AG09309 (cell line): ENCODE measurements at regions not wholly inside any gene's neighbourhood (a gene's known extent, or its start where the extent isn't known, plus 50 kb on each side); places are given as distances from the start of the nearest gene placed in this dataset.

Experiments
- DNase-seq: peaks from one replicate; pipeline ENCODE4 v3.0.0-alpha.2; 2010; ENCODE audit warnings: low read depth
- H3K4me3 ChIP-seq: 2 replicates; pipeline ENCODE4 v1.5.1; 2011; ENCODE audit warnings: mild to moderate bottlenecking, low read depth, low read length, moderate library complexity; ENCODE audit not compliant: control insufficient read depth
- TF ChIP-seq, protein P1 (sequence below): IDR thresholded peaks from 2 replicates; pipeline ENCODE4 v1.5.1; 2011; ENCODE audit warnings: mild to moderate bottlenecking, low read depth, low read length, inconsistent platforms; ENCODE audit not compliant: insufficient read depth, control insufficient read depth; ENCODE audit errors: missing control alignments

DNA sequence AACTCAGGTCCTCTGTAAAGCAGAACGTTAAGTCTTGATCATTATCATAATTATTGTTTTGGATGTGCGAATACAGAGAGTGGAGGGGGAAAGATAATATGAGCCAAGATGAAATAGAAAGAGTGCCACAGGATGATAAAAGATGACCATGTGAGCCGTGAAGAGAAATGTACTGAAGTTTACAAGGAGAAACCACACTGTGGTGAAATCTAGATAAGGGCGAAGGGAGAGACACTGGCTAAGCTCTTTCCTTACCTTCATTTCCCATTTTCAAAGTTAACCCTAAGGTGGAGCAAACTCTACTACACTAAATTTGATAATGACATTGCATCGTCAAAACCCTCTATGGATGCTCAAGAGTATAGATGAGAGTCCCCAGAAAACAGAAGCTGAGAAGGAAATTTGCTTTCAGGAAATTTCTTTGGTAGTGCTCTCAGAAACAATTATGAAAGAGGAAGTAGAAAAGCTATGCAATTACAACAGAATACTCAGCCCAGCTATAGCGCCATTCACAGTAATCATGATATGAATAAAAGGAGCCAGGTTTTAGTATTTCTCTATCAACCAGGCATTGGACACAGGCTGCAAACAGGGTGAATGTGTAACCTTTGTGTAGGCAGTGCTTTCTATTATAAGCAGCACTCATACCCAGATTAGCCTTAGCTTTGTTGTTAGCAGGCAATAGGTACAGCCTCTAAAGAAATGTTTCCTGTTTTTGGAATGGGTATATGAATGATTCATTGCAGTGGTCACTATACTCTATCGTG lies 1080.7 kb downstream of the GRIK2 start:
- no peak overlapping the region for H3K4me3 ChIP-seq
- TF ChIP-seq, protein P1, sequence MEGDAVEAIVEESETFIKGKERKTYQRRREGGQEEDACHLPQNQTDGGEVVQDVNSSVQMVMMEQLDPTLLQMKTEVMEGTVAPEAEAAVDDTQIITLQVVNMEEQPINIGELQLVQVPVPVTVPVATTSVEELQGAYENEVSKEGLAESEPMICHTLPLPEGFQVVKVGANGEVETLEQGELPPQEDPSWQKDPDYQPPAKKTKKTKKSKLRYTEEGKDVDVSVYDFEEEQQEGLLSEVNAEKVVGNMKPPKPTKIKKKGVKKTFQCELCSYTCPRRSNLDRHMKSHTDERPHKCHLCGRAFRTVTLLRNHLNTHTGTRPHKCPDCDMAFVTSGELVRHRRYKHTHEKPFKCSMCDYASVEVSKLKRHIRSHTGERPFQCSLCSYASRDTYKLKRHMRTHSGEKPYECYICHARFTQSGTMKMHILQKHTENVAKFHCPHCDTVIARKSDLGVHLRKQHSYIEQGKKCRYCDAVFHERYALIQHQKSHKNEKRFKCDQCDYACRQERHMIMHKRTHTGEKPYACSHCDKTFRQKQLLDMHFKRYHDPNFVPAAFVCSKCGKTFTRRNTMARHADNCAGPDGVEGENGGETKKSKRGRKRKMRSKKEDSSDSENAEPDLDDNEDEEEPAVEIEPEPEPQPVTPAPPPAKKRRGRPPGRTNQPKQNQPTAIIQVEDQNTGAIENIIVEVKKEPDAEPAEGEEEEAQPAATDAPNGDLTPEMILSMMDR = no peak
- no peak for DNase-seq

- TF ChIP-seq, protein P1 = no peak
- DNase-seq = no peak
- H3K4me3 ChIP-seq = no peak overlapping the region
Observed at GRCh38 chr6:102458990-102459389, 1065.5 kb downstream of the GRIK2 start.

- TF ChIP-seq, protein P1 = no peak
- no peak overlapping the region for H3K4me3 ChIP-seq
- DNase-seq = no peak
Observed at GRCh38 chr6:102438171-102438570, 1044.7 kb downstream of the GRIK2 start.

DNA sequence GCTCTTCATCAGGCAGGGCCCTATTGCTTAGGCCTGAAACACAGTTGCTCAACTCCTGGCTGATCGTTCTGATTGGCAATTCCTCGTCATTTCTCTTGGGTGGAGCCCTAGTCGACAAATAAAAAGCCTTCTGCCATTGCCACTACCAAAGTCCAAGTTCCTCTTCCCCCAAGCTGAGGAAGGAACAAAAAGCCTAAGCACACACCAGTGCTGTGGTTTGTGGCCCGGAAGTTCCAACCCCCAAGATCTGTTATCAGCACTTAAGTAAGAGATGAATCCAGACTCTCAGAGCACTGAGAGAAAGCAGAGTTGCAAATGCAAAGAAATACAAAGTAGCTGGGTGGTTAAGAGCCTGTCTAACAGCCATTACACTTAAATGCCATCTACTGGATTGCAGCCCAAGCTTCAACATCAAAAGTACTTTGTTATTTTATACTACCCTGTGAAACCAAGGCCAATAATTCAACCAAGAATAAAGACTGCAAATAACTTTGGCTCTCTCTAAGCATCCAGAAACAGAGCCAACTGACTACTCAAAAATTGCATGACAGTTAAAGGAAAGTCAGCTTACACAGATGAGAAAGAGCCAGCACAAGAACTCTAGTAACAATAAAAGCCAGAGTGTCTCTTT lies 1024.0 kb downstream of the GRIK2 start:
- TF ChIP-seq, protein P1 = no peak
- H3K4me3 ChIP-seq = no peak overlapping the region
- no peak for DNase-seq

DNA sequence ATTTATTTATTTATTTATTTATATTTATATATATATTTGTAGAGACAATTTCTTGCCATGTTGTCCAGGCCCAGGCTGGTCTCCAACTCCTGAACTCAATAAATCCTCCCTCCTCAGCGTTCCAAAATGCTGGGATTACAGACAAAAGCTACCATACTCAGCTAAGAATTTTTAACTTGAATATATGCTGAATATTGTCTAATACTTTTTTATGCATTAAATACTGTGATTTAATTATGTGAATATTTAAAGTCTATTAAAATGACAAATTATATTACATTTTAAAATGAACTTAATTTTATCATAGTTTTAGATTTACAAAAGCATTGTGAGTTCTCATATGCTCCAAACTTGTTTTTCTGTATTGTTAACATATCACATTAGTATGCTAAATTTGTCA lies 1022.4 kb downstream of the GRIK2 start:
- H3K4me3 ChIP-seq = no peak overlapping the region
- TF ChIP-seq, protein P1 = no peak
- DNase-seq = no peak

GRCh38 chr6:102411796-102412195 lies 1018.3 kb downstream of the GRIK2 start:
- DNase-seq = no peak
- H3K4me3 ChIP-seq = no peak overlapping the region
- TF ChIP-seq, protein P1 = no peak
